SK-N-SH treated with all-trans-retinoic acid at 6 μM for 48 hours (cell line): ENCODE measurements at regions not wholly inside any gene's neighbourhood (a gene's known extent, or its start where the extent isn't known, plus 50 kb on each side); places are given as distances from the start of the nearest gene placed in this dataset.

Experiments
- ATAC-seq: fragments of 200-7000 bp; cut with Tn5 transposase; 3 replicates; pipeline ENCODE4 v1.9.1; 2020; ENCODE audit warnings: mild to moderate bottlenecking, moderate library complexity
- ARNTL ChIP-seq: fragments of 450-650 bp; formaldehyde crosslinking; IDR thresholded peaks from 2 replicates; pipeline ENCODE4 v1.5.0; 2020; ENCODE audit warnings: low read depth, mild to moderate bottlenecking, moderate library complexity, borderline replicate concordance
- BACH2 ChIP-seq: fragments of 250-450 bp; sonication (Bioruptor Pico); IDR thresholded peaks from 2 replicates; pipeline ENCODE4 v1.9.0; 2021; ENCODE audit warnings: mild to moderate bottlenecking, borderline replicate concordance
- CREB5 ChIP-seq: fragments of 250-450 bp; sonication (Bioruptor Pico); IDR thresholded peaks from 2 replicates; pipeline ENCODE4 v1.5.1; 2020; ENCODE audit warnings: low read depth, mild to moderate bottlenecking, moderate library complexity
- CSDC2 ChIP-seq: fragments of 250-450 bp; sonication (Bioruptor Pico); IDR thresholded peaks from 2 replicates; pipeline ENCODE4 v1.5.0; 2020; ENCODE audit warnings: mild to moderate bottlenecking, moderate library complexity
- ESRRG ChIP-seq: fragments of 250-450 bp; sonication (Bioruptor Pico); IDR thresholded peaks from 2 replicates; pipeline ENCODE4 v1.6.1; 2021; ENCODE audit warnings: mild to moderate bottlenecking
- GLIS3 ChIP-seq: fragments of 250-450 bp; sonication (Bioruptor Pico); IDR thresholded peaks from 2 replicates; pipeline ENCODE4 v1.5.0; 2020; ENCODE audit warnings: mild to moderate bottlenecking, moderate library complexity
- ISL1 ChIP-seq: fragments of 250-450 bp; sonication (Bioruptor Pico); IDR thresholded peaks from 2 replicates; pipeline ENCODE4 v2.1.2; 2022; ENCODE audit warnings: mild to moderate bottlenecking, moderate library complexity
- OSR1 ChIP-seq: fragments of 250-450 bp; sonication (Bioruptor Pico); IDR thresholded peaks from 2 replicates; pipeline ENCODE4 v1.8.0; 2022; ENCODE audit warnings: moderate library complexity, mild to moderate bottlenecking, inconsistent platforms
- PATZ1 ChIP-seq: fragments of 250-450 bp; sonication (Bioruptor Pico); IDR thresholded peaks from 2 replicates; pipeline ENCODE4 v1.8.0; 2020; ENCODE audit warnings: mild to moderate bottlenecking, moderate library complexity, borderline replicate concordance
- PPARA ChIP-seq: fragments of 250-450 bp; sonication (Bioruptor Pico); IDR thresholded peaks from 2 replicates; pipeline ENCODE4 v1.5.0; 2020; ENCODE audit warnings: mild to moderate bottlenecking, borderline replicate concordance
- RARB ChIP-seq: fragments of 250-450 bp; sonication (Bioruptor Pico); IDR thresholded peaks from 2 replicates; pipeline ENCODE4 v1.8.0; 2021; ENCODE audit warnings: mild to moderate bottlenecking, moderate library complexity
- SNAI2 ChIP-seq: fragments of 250-450 bp; sonication (Bioruptor Pico); IDR thresholded peaks from 2 replicates; pipeline ENCODE4 v1.5.0; 2020; ENCODE audit warnings: mild to moderate bottlenecking, moderate library complexity
- TCF4 ChIP-seq: fragments of 250-450 bp; sonication (Bioruptor Pico); IDR thresholded peaks from 2 replicates; pipeline ENCODE4 v1.8.0; 2021; ENCODE audit warnings: mild to moderate bottlenecking, moderate library complexity, borderline replicate concordance
- TOX ChIP-seq: fragments of 250-450 bp; sonication (Bioruptor Pico); IDR thresholded peaks from 2 replicates; pipeline ENCODE4 v1.8.0; 2021; ENCODE audit warnings: mild to moderate bottlenecking, moderate library complexity, borderline replicate concordance
- ZFP30 ChIP-seq: fragments of 450-650 bp; formaldehyde crosslinking; IDR thresholded peaks from 2 replicates; pipeline ENCODE4 v1.5.0; 2022; ENCODE audit warnings: mild to moderate bottlenecking, moderate library complexity
- ZNF565 ChIP-seq: fragments of 450-650 bp; formaldehyde crosslinking; conservative IDR thresholded peaks from 2 replicates; pipeline ENCODE4 v1.5.0; 2020; ENCODE audit warnings: low read depth, mild to moderate bottlenecking, moderate library complexity
- ZNF70 ChIP-seq: fragments of 450-650 bp; formaldehyde crosslinking; IDR thresholded peaks from 2 replicates; pipeline ENCODE4 v1.5.0; 2020; ENCODE audit warnings: mild to moderate bottlenecking, moderate library complexity
- ZNF8 ChIP-seq: fragments of 450-650 bp; formaldehyde crosslinking; IDR thresholded peaks from 2 replicates; pipeline ENCODE4 v1.5.0; 2020; ENCODE audit warnings: mild to moderate bottlenecking, moderate library complexity
- TF ChIP-seq, protein P1 (sequence below): fragments of 250-450 bp; sonication (Bioruptor Pico); IDR thresholded peaks from 2 replicates; pipeline ENCODE4 v1.5.0; 2020; ENCODE audit warnings: mild to moderate bottlenecking, moderate library complexity
- TF ChIP-seq, protein P2 (sequence below): fragments of 250-450 bp; sonication (Bioruptor Pico); IDR thresholded peaks from 2 replicates; pipeline ENCODE4 v1.5.1; 2021; ENCODE audit warnings: mild to moderate bottlenecking, moderate library complexity
- TF ChIP-seq, protein P3 (sequence below): fragments of 250-450 bp; sonication (Bioruptor Pico); IDR thresholded peaks from 2 replicates; pipeline ENCODE4 v1.8.0; 2021; ENCODE audit warnings: low read depth, mild to moderate bottlenecking, moderate library complexity, borderline replicate concordance

GRCh38 chr2:217147818-217148217, 288.0 kb upstream of the TNP1 start:
- TF ChIP-seq CSDC2 (CRISPR knock-in tag), result no peak
- TF ChIP-seq GLIS3 (CRISPR knock-in tag), result no peak
- TF ChIP-seq PPARA (CRISPR knock-in tag), result no peak
- TF ChIP-seq ESRRG (CRISPR knock-in tag), result no peak
- TF ChIP-seq ZNF70 (CRISPR knock-in tag), result no peak
- TF ChIP-seq, protein P1, sequence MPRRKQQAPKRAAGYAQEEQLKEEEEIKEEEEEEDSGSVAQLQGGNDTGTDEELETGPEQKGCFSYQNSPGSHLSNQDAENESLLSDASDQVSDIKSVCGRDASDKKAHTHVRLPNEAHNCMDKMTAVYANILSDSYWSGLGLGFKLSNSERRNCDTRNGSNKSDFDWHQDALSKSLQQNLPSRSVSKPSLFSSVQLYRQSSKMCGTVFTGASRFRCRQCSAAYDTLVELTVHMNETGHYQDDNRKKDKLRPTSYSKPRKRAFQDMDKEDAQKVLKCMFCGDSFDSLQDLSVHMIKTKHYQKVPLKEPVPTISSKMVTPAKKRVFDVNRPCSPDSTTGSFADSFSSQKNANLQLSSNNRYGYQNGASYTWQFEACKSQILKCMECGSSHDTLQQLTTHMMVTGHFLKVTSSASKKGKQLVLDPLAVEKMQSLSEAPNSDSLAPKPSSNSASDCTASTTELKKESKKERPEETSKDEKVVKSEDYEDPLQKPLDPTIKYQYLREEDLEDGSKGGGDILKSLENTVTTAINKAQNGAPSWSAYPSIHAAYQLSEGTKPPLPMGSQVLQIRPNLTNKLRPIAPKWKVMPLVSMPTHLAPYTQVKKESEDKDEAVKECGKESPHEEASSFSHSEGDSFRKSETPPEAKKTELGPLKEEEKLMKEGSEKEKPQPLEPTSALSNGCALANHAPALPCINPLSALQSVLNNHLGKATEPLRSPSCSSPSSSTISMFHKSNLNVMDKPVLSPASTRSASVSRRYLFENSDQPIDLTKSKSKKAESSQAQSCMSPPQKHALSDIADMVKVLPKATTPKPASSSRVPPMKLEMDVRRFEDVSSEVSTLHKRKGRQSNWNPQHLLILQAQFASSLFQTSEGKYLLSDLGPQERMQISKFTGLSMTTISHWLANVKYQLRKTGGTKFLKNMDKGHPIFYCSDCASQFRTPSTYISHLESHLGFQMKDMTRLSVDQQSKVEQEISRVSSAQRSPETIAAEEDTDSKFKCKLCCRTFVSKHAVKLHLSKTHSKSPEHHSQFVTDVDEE, result no peak
- TF ChIP-seq PATZ1, result no peak
- no peak for TF ChIP-seq BACH2 (CRISPR knock-in tag)
- TF ChIP-seq ZFP30 (CRISPR knock-in tag), result no peak
- TF ChIP-seq, protein P2, sequence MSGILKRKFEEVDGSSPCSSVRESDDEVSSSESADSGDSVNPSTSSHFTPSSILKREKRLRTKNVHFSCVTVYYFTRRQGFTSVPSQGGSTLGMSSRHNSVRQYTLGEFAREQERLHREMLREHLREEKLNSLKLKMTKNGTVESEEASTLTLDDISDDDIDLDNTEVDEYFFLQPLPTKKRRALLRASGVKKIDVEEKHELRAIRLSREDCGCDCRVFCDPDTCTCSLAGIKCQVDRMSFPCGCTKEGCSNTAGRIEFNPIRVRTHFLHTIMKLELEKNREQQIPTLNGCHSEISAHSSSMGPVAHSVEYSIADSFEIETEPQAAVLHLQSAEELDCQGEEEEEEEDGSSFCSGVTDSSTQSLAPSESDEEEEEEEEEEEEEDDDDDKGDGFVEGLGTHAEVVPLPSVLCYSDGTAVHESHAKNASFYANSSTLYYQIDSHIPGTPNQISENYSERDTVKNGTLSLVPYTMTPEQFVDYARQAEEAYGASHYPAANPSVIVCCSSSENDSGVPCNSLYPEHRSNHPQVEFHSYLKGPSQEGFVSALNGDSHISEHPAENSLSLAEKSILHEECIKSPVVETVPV (CRISPR knock-in tag), result no peak
- no peak for TF ChIP-seq TOX (CRISPR knock-in tag)
- TF ChIP-seq, protein P3, sequence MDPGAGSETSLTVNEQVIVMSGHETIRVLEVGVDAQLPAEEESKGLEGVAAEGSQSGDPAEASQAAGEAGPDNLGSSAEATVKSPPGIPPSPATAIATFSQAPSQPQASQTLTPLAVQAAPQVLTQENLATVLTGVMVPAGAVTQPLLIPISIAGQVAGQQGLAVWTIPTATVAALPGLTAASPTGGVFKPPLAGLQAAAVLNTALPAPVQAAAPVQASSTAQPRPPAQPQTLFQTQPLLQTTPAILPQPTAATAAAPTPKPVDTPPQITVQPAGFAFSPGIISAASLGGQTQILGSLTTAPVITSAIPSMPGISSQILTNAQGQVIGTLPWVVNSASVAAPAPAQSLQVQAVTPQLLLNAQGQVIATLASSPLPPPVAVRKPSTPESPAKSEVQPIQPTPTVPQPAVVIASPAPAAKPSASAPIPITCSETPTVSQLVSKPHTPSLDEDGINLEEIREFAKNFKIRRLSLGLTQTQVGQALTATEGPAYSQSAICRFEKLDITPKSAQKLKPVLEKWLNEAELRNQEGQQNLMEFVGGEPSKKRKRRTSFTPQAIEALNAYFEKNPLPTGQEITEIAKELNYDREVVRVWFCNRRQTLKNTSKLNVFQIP (CRISPR knock-in tag), result no peak
- TF ChIP-seq OSR1 (CRISPR knock-in tag), result no peak
- TF ChIP-seq CREB5, result no peak
- TF ChIP-seq ARNTL, result no peak
- no peak for TF ChIP-seq TCF4 (CRISPR knock-in tag)
- TF ChIP-seq SNAI2 (CRISPR knock-in tag), result no peak
- no peak for TF ChIP-seq RARB
- TF ChIP-seq, all 23 proteins: peak for 0
- ATAC-seq, result no peak

DNA sequence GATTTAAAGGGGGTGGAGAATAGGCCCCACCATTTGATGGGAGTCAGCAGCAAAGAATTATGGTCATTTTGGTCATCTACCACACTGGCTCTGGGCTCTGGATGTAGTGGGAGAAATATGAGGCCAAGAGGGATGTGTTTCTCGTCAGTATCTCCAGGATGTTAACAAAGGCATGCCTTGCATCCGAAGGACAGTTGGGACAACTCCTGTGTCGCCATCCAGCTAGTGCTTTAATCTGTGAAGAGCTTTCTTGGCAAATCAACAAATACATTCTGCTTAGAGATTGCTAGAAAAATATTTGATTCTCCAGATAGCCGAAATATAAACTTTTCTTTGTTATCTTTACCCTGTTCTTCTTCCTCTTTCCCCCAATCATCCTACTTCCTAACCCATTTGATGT, 287.1 kb upstream of the TNP1 start:
- ATAC-seq, result no peak
- no peak for TF ChIP-seq ISL1 (CRISPR knock-in tag)
- TF ChIP-seq, protein P2 (CRISPR knock-in tag), result no peak
- no peak for TF ChIP-seq ZNF70 (CRISPR knock-in tag)

DNA sequence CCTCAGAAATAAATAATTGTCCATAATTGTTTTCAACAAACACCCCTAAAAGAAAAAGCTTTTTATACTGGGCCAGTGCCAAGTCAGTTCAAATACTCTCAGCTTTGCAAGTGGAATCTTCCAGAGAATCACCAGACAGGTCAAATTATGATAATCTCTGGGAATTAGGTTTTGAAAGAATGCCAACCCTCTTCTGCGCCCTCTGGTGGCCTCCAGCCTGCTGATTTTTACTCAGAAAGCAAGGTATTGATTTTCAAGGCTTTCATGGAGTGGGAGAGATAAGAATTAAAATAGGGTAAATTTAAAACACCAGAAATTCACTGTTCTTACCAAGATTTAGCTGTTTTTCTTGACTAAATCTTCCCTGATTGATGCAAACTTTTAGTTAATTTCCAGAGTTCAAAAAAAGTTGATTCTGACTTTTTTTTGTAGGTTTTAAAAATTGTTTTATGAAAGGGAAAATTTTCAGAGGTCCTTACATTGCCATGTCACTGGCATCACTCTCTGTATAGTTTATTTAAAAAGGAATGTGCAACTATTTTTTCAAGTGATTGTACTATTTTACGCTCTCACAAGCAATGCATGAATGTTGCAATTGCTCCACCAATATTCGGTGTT, 282.9 kb upstream of the TNP1 start:
- TF ChIP-seq ZNF8 (CRISPR knock-in tag), result no peak
- TF ChIP-seq TCF4 (CRISPR knock-in tag), result no peak
- no peak for TF ChIP-seq ZFP30 (CRISPR knock-in tag)
- TF ChIP-seq, protein P2 (CRISPR knock-in tag), result no peak
- no peak for TF ChIP-seq ZNF565 (CRISPR knock-in tag)

More for the DNA sequence above, 282.9 kb upstream of the TNP1 start:
- no peak for ATAC-seq
